IPS-NIHi11 (cell line): ENCODE measurements at regions not wholly inside any gene's neighbourhood (a gene's known extent, or its start where the extent isn't known, plus 50 kb on each side); places are given as distances from the start of the nearest gene placed in this dataset.
"Not testable (repeated sequence)": the region's sequence is repeated elsewhere in the genome, so short reads cannot be mapped to it uniquely, and the experiment has no call there.

Source experiments
- DNase-seq: peaks from one replicate; pipeline ENCODE4 v3.0.0; 2012; ENCODE audit warnings: mixed read lengths, low spot score

- DNase-seq = no peak
Measured at GRCh38 chr12:97800561-97800960, 338.0 kb downstream of the RMST start.

- no peak for DNase-seq
Measured at GRCh38 chr12:97801471-97802059, 339.0 kb downstream of the RMST start.

GRCh38 chr12:97805146-97805545 lies 342.5 kb downstream of the RMST start:
- DNase-seq = no peak

GRCh38 chr12:97813301-97813700 lies 350.7 kb downstream of the RMST start:
- no peak for DNase-seq

GRCh38 chr12:97821806-97822205 lies 359.2 kb downstream of the RMST start:
- DNase-seq = no peak

GRCh38 chr12:97835541-97835940 lies 372.9 kb downstream of the RMST start:
- no peak for DNase-seq

- DNase-seq = no peak
Measured at GRCh38 chr12:97837401-97837800, 374.8 kb downstream of the RMST start.

- DNase-seq = no peak
Measured at GRCh38 chr12:97848051-97848450, 385.4 kb downstream of the RMST start.

- DNase-seq = no peak
Measured at GRCh38 chr12:97854477-97854876, 391.9 kb downstream of the RMST start.

GRCh38 chr12:97862072-97862471 lies 399.5 kb downstream of the RMST start:
- no peak for DNase-seq

GRCh38 chr12:97875064-97875463 lies 412.5 kb downstream of the RMST start:
- DNase-seq = no peak

- DNase-seq = no peak
Measured at GRCh38 chr12:97876780-97877179, 414.2 kb downstream of the RMST start.

- no peak for DNase-seq
Measured at GRCh38 chr12:97877404-97877803, 414.8 kb downstream of the RMST start.

- no peak for DNase-seq
Measured at GRCh38 chr12:97886511-97887176, 424.0 kb downstream of the RMST start.

- DNase-seq = not testable (repeated sequence)
Measured at GRCh38 chr12:97897881-97898280, 435.3 kb downstream of the RMST start.

- no peak for DNase-seq
Measured at GRCh38 chr12:97899529-97899928, 436.9 kb downstream of the RMST start.

- no peak for DNase-seq
Measured at GRCh38 chr12:97899956-97900355, 437.4 kb downstream of the RMST start.

GRCh38 chr12:97903356-97903755 lies 440.8 kb downstream of the RMST start:
- DNase-seq = no peak

- no peak for DNase-seq
Measured at GRCh38 chr12:97907504-97907903, 444.9 kb downstream of the RMST start.

GRCh38 chr12:97910559-97910958 lies 448.0 kb downstream of the RMST start:
- no peak for DNase-seq

- DNase-seq = no peak
Measured at GRCh38 chr12:97912943-97913342, 450.3 kb downstream of the RMST start.

- no peak for DNase-seq
Measured at GRCh38 chr12:97921979-97922722, 459.5 kb downstream of the RMST start.

GRCh38 chr12:97923546-97923945 lies 460.9 kb downstream of the RMST start:
- no peak for DNase-seq
